ENCODE measurements at regions not wholly inside any gene's neighbourhood (a gene's known extent, or its start where the extent isn't known, plus 50 kb on each side); places are given as distances from the start of the nearest gene placed in this dataset.
"Not testable (repeated sequence)": the region's sequence is repeated elsewhere in the genome, so short reads cannot be mapped to it uniquely, and the experiment has no call there.

DNA sequence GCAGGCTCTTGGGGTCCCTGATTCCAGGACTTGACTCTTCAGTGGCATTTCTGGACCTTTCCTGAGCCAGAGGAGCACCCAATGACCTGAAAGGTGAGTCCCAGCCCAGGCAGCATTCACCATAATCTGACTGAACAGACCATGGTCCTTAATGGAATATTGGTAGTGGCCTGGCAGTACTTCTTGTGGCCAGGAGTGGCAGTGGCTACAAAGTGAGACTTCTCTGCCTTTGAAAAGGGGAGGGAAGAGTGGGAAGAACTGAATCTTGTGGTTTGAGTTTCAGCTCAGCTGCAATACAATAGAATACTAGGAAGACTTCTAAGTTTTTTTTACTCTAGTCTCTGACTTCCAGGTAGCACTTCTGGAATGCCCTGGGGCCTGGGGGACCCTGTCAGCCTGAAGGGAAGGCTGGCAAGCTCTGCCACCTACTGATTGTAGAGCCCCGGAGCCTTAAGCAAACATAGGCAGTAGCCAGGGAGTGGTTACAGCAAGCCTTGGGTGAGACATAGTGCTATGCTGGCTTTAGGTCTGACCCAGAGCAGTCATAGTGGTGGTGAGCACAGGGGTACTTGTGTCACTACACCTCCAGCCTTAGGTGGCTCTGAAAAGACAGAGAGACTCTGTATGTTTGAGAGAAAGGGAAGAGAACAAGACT, 674.2 kb upstream of the MANEA start:
- DNase-seq (ENCODE audit: low spot score in 2 of 2), result no peak
- Histone ChIP-seq H3K9me3 (no peaks in the 10 kb centered on the region), H3K4me1 (no peaks in the 10 kb centered on the region), H3K27ac (no peak overlapping the region), H3K4me3 (no peak overlapping the region), H3K27me3 (no peaks in the 10 kb centered on the region), H3K36me3 (no peaks in the 10 kb centered on the region)
- 71 to 79% methylated on average over 1 of the region's 1 CpG for WGBS, 2 donors
- TF ChIP-seq POLR2A (IDR thresholded peaks at IDR 0.05), result no peak
- TF ChIP-seq, protein P1, sequence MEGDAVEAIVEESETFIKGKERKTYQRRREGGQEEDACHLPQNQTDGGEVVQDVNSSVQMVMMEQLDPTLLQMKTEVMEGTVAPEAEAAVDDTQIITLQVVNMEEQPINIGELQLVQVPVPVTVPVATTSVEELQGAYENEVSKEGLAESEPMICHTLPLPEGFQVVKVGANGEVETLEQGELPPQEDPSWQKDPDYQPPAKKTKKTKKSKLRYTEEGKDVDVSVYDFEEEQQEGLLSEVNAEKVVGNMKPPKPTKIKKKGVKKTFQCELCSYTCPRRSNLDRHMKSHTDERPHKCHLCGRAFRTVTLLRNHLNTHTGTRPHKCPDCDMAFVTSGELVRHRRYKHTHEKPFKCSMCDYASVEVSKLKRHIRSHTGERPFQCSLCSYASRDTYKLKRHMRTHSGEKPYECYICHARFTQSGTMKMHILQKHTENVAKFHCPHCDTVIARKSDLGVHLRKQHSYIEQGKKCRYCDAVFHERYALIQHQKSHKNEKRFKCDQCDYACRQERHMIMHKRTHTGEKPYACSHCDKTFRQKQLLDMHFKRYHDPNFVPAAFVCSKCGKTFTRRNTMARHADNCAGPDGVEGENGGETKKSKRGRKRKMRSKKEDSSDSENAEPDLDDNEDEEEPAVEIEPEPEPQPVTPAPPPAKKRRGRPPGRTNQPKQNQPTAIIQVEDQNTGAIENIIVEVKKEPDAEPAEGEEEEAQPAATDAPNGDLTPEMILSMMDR (IDR thresholded peaks at IDR 0.05), result no peak
- TF ChIP-seq EP300 (IDR thresholded peaks at IDR 0.05), result no peak

DNA sequence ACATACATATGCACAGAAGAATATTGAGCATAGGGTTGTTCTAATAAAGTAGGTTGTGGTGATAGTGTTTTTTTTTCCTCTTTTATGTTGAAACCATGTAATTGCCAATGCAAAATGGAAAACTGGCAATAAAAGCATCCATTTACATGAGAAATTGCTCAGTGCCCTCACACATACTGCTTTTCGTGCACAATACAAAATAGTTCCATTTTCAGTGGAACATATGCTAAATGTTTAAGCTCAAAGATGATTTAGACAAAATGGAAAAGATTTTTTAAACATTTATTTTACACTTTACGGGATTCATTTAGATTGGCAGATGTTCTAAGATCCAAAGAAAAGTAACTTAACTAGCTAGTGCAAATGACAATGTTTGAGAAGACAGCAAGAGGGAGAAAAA, 678.1 kb upstream of the MANEA start:
- 69 to 74% methylated on average over 2 of the region's 2 CpGs for WGBS, 2 donors
- Histone ChIP-seq H3K27me3 (no peaks in the 10 kb centered on the region), H3K36me3 (no peaks in the 10 kb centered on the region), H3K4me1 (no peaks in the 10 kb centered on the region), H3K9me3 (no peaks in the 10 kb centered on the region), H3K4me3 (no peak overlapping the region), H3K27ac (no peak overlapping the region)
- no peak for DNase-seq (ENCODE audit: low spot score in 2 of 2)
- TF ChIP-seq POLR2A (IDR thresholded peaks at IDR 0.05) (no peak), EP300 (IDR thresholded peaks at IDR 0.05) (no peak)
- TF ChIP-seq, protein P1 (IDR thresholded peaks at IDR 0.05), result no peak

DNA sequence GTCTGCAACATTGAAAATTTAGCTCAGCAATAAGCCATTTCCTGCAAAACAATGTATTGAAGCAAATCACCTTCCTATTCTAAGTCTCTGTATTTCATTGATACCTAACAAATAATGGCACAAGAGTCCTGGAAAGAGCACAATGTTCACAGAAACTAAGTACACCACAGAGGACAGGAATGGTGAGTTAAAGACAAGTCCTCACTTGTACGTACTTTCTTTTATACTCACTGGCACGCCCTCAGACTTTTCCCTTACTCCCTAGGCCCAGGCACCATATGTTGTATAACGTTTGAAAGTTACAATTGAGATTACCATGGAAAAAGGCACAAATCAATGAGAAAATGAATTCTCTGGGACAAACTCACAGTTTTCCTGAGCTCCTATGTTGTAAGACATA, 683.0 kb upstream of the MANEA start:
- Histone ChIP-seq H3K36me3 (no peaks in the 10 kb centered on the region), H3K27ac (no peak overlapping the region), H3K4me1 (no peaks in the 10 kb centered on the region), H3K4me3 (no peak overlapping the region), H3K27me3 (no peaks in the 10 kb centered on the region), H3K9me3 (no peaks in the 10 kb centered on the region)
- DNase-seq (ENCODE audit: low spot score in 2 of 2), result no peak
- 70 to 72% methylated on average over 3 of the region's 3 CpGs for WGBS, 2 donors
- TF ChIP-seq, protein P1 (IDR thresholded peaks at IDR 0.05), result no peak
- no peak for TF ChIP-seq POLR2A (IDR thresholded peaks at IDR 0.05)
- no peak for TF ChIP-seq EP300 (IDR thresholded peaks at IDR 0.05)

DNA sequence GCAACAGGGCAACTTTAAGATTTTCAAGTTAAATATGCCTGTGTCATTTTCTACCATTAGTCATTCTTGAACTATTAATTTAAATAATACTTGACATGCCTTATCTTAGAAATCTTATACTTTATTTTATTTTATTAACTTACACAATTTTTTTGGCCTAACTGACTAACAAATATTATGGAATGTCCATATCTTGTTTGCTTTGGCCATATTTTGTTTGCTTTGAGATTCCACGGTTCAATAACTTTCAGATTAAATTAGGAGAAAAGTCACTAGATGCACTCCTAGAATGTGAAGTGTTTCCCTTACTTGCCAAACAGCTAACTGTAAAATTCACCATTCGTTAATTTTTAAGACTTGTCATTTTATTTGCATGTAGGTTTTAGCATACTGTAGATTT, 684.0 kb upstream of the MANEA start:
- Histone ChIP-seq H3K9me3 (no peaks in the 10 kb centered on the region), H3K4me1 (no peaks in the 10 kb centered on the region), H3K27ac (no peak overlapping the region), H3K27me3 (no peaks in the 10 kb centered on the region), H3K4me3 (no peak overlapping the region), H3K36me3 (no peaks in the 10 kb centered on the region)
- WGBS, 2 donors, result 50 to 72% methylated on average over 2 of the region's 2 CpGs
- no peak for DNase-seq (ENCODE audit: low spot score in 2 of 2)
- no peak for TF ChIP-seq EP300 (IDR thresholded peaks at IDR 0.05)
- no peak for TF ChIP-seq POLR2A (IDR thresholded peaks at IDR 0.05)
- TF ChIP-seq, protein P1 (IDR thresholded peaks at IDR 0.05), result no peak

DNA sequence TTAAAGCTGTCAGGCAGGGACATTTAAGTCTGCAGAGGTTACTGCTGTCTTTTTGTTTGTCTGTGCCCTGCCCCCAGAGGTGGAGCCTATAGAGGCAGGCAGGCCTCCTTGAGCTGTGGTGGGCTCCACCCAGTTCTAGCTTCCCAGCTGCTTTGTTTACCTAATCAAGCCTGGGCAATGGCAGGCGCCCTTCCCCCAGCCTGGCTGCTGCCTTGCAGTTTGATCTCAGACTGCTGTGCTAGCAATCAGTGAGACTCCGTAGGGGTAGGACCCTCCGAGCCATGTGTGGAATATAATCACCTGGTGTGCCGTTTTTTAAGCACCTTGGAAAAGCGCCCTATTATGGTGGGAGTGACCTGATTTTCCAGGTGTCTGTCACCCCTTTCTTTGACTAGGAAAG, 703.5 kb upstream of the MANEA start:
- 74 to 88% methylated on average over 5 of the region's 5 CpGs for WGBS, 2 donors
- not testable (repeated sequence) for H3K4me3 ChIP-seq; H3K27ac ChIP-seq; DNase-seq (ENCODE audit: low spot score in 2 of 2); H3K4me1 ChIP-seq; H3K9me3 ChIP-seq; H3K36me3 ChIP-seq; H3K27me3 ChIP-seq

DNA sequence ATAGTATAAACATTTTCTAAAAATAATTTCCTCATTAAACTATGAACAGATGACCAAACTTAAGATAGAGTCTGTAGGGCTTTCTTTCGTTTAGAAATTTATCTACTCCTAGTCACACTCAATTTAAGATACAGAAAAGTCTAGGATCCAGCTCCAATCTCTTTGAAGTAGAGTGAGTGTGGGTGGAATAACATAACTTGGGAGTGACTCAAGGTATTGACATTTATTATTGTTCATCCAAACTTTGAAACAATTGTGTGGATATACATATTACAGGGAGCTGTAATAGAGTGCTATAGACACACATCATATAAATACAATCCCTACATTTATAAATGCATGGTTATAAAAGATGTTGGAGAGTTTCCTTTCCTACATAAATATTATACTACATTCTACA, 715.2 kb upstream of the MANEA start:
- no peak overlapping the region for H3K4me3 ChIP-seq
- no peak for TF ChIP-seq POLR2A (IDR thresholded peaks at IDR 0.05)
- TF ChIP-seq, protein P1 (IDR thresholded peaks at IDR 0.05), result no peak
- no peak for TF ChIP-seq EP300 (IDR thresholded peaks at IDR 0.05)
- DNase-seq (ENCODE audit: low spot score in 2 of 2), result no peak

More for the DNA sequence above, 715.2 kb upstream of the MANEA start:
- Histone ChIP-seq H3K9me3 (no peaks in the 10 kb centered on the region), H3K36me3 (no peaks in the 10 kb centered on the region), H3K27me3 (no peaks in the 10 kb centered on the region), H3K27ac (no peak overlapping the region), H3K4me1 (no peaks in the 10 kb centered on the region)
- 32 to 40% methylated on average over 1 of the region's 1 CpG for WGBS, 2 donors

Data from tibial nerve (tissue), 4 donors.